Uterus (tissue), 3 donors: ENCODE measurements at regions not wholly inside any gene's neighbourhood (a gene's known extent, or its start where the extent isn't known, plus 50 kb on each side); places are given as distances from the start of the nearest gene placed in this dataset.

Experiments
- DNase-seq, 2 donors: peaks; one replicate each; pipeline ENCODE4 v3.0.0-alpha.2; 2019 to 2020
- H3K27ac ChIP-seq, 2 donors: fragments of 200-600 bp; sonication (generic); 1 replicate in 1 of 2; 2 replicates in 1 of 2; pipeline ENCODE4 v1.5.1; 2016 to 2018
- H3K27me3 ChIP-seq, 2 donors: fragments of 200-600 bp; sonication (generic); one replicate each; pipeline ENCODE4 v1.5.1; 2018 to 2019; ENCODE audit warnings: control low read depth in 1 of 2
- H3K36me3 ChIP-seq, 2 donors: fragments of 200-600 bp; sonication (generic); one replicate each; pipeline ENCODE4 v1.5.1; 2019; ENCODE audit warnings: control low read depth in 1 of 2
- H3K4me1 ChIP-seq, 2 donors: fragments of 200-600 bp; sonication (generic); one replicate each; pipeline ENCODE4 v1.5.1; 2018 to 2019; ENCODE audit warnings: control low read depth in 1 of 2
- H3K4me3 ChIP-seq, 2 donors: fragments of 200-600 bp; sonication (generic); 1 replicate in 1 of 2; 2 replicates in 1 of 2; pipeline ENCODE4 v1.5.1; 2018 to 2019; ENCODE audit warnings: mild to moderate bottlenecking in 1 of 2
- H3K9me3 ChIP-seq, 2 donors: fragments of 200-600 bp; sonication (generic); one replicate each; pipeline ENCODE4 v1.5.1; 2019; ENCODE audit warnings: control low read depth in 1 of 2
- CTCF ChIP-seq, 4 experiments: fragments of 200-600 bp in 2 of 4; fragments of 450-650 bp in 2 of 4; sonication (generic) in 2 of 4; IDR thresholded peaks; one replicate each; pipeline ENCODE4 v1.5.1; 2016 to 2019; ENCODE audit warnings: antibody characterized with exemption in 4 of 4, mild to moderate bottlenecking in 2 of 4, moderate library complexity in 1 of 4
- POLR2A ChIP-seq, 2 donors: fragments of 450-650 bp; IDR thresholded peaks; one replicate each; pipeline ENCODE4 v1.6.1; 2016; ENCODE audit warnings: antibody characterized with exemption in 2 of 2, mild to moderate bottlenecking in 1 of 2, moderate library complexity in 1 of 2
- intact Hi-C: fragments of 100-400 bp; cut with DNase I; formaldehyde crosslinking; loops from one replicate; pipeline ENCODE4 v1.15.1; 2023; ENCODE audit warnings: low total_unique reads
- donor health status: DM: yes; HTN: yes; CAD: no.

GRCh38 chr2:125837128-125837527 is 818.8 kb upstream of the GYPC start:
- no peaks in the 10 kb centered on the region for H3K27me3 ChIP-seq
- intact Hi-C loops = no loop called here
- no peak for DNase-seq
- TF ChIP-seq POLR2A (IDR thresholded peaks at IDR 0.05) = no peak
- TF ChIP-seq CTCF (IDR thresholded peaks at IDR 0.05) = no peak
- no peaks in the 10 kb centered on the region for H3K9me3 ChIP-seq
- no peaks in the 10 kb centered on the region for H3K36me3 ChIP-seq
- no peaks in the 10 kb centered on the region for H3K4me1 ChIP-seq
- no peak overlapping the region for H3K4me3 ChIP-seq
- H3K27ac ChIP-seq = no peak overlapping the region

DNA sequence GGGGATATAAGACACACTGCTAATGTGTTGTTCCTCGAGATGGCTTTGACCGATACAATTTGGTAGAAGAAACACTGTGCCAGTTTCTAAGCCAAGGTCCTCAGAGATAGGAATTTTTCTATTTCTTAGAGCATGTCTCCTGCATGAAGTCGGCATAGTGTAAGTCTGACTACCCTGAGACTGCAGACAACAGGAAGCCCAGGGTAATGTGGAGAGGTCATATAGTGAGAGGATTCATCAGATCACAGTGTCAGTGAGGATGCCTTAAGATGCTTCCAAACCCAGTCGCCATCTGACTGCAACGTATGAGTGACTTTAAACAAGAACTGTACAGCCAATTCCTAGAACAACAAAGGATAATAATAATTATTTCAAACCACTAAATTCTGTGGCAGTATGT is 818.3 kb upstream of the GYPC start:
- no peak overlapping the region for H3K27ac ChIP-seq
- no peaks in the 10 kb centered on the region for H3K27me3 ChIP-seq
- no peak overlapping the region for H3K4me3 ChIP-seq
- intact Hi-C loops = no loop called here
- TF ChIP-seq POLR2A (IDR thresholded peaks at IDR 0.05) (no peak), CTCF (IDR thresholded peaks at IDR 0.05) (no peak)
- no peaks in the 10 kb centered on the region for H3K36me3 ChIP-seq
- no peaks in the 10 kb centered on the region for H3K4me1 ChIP-seq
- no peaks in the 10 kb centered on the region for H3K9me3 ChIP-seq
- no peak for DNase-seq

- Histone ChIP-seq H3K27me3 (no peaks in the 10 kb centered on the region), H3K9me3 (no peaks in the 10 kb centered on the region), H3K36me3 (no peaks in the 10 kb centered on the region), H3K27ac (no peak overlapping the region), H3K4me3 (no peak overlapping the region), H3K4me1 (no peaks in the 10 kb centered on the region)
- intact Hi-C loops = no loop called here
- no peak for TF ChIP-seq POLR2A (IDR thresholded peaks at IDR 0.05)
- TF ChIP-seq CTCF (IDR thresholded peaks at IDR 0.05) = no peak
- DNase-seq = no peak
Observed at GRCh38 chr2:125839945-125840344, 816.0 kb upstream of the GYPC start.

DNA sequence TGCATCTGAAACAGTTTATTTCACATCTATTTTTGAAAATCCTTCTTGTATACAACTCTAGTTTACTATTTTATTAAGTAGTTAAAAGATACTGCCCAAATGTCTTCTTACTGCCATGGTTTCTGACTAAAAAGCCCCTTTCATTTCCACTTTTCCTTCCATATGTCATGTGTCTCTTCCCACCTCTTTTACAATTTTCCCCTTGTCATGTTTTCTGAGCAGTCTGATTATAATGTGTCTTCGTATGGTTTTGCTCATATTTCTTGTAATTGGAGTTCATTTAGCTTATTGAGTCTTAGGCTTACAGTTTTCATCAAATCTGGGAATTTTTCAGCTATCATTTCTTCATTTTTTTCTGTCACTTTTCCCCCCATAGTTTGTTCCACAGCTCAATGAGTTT is 813.9 kb upstream of the GYPC start:
- Histone ChIP-seq H3K27me3 (no peaks in the 10 kb centered on the region), H3K4me1 (no peaks in the 10 kb centered on the region), H3K36me3 (no peaks in the 10 kb centered on the region), H3K9me3 (no peaks in the 10 kb centered on the region), H3K27ac (no peak overlapping the region), H3K4me3 (no peak overlapping the region)
- no peak for TF ChIP-seq CTCF (IDR thresholded peaks at IDR 0.05)
- TF ChIP-seq POLR2A (IDR thresholded peaks at IDR 0.05) = no peak
- intact Hi-C loops = no loop called here
- no peak for DNase-seq

DNA sequence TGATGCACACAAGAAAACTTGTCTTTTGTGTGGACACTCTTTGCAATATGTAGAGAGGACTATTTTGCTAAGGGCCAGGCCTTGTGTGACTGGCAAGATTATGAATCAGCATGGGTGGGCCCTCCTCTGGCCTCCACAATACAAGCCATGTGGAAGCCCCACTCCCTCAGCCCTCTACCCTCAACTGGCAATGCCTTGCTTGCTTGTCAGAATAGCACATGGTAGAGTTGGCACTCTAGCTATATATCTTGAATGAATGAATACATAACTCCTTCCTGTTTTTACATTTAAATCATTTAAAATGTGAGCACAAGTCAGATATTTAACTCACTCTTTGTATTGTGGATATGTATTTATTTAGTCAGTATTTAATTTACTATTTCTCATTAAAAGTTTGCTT is 805.4 kb upstream of the GYPC start:
- H3K36me3 ChIP-seq = no peaks in the 10 kb centered on the region
- no peaks in the 10 kb centered on the region for H3K4me1 ChIP-seq
- intact Hi-C loops = no loop called here
- TF ChIP-seq POLR2A (IDR thresholded peaks at IDR 0.05) (no peak), CTCF (IDR thresholded peaks at IDR 0.05) (no peak)
- no peaks in the 10 kb centered on the region for H3K9me3 ChIP-seq
- no peaks in the 10 kb centered on the region for H3K27me3 ChIP-seq
- no peak for DNase-seq
- no peak overlapping the region for H3K27ac ChIP-seq
- H3K4me3 ChIP-seq = no peak overlapping the region
